ENCODE measurements at regions not wholly inside any gene's neighbourhood (a gene's known extent, or its start where the extent isn't known, plus 50 kb on each side); places are given as distances from the start of the nearest gene placed in this dataset.

GRCh38 chr15:60215225-60215963, 182.4 kb downstream of the ANXA2 start:
- TF ChIP-seq CTCF (IDR thresholded peaks at IDR 0.05; ENCODE audit: low read length) (no peak), EZH2 (optimal IDR thresholded peaks at IDR 0.05; ENCODE audit: low read depth, low read length) (no peak), EZH2phosphoT487 (IDR thresholded peaks at IDR 0.05; ENCODE audit: low read length) (no peak)

Data from MM.1S (cell line).